Endothelial cell of umbilical vein (primary cell): ENCODE measurements at regions not wholly inside any gene's neighbourhood (a gene's known extent, or its start where the extent isn't known, plus 50 kb on each side); places are given as distances from the start of the nearest gene placed in this dataset.

Experiments
- BruUV-seq: library from RNA; stranded (reverse); fragments of 400-500 nt; replicated peaks from 2 replicates; lab custom pipeline; 2021; lab: Mats Ljungman, UMichigan
- CTCF ChIA-PET: fragments of 300-600, 350-600 bp; sonication (Branson Sonifier 250); formaldehyde crosslinking; loops from one replicate; lab custom pipeline; 2021; ENCODE audit warnings: antibody characterized with exemption, inconsistent platforms; lab: Charles Lee
- POLR2A ChIA-PET: fragments of 300-600, 350-600 bp; sonication (Branson Sonifier 250); formaldehyde crosslinking; loops from one replicate; lab custom pipeline; 2021; ENCODE audit warnings: antibody characterized with exemption, inconsistent platforms; lab: Charles Lee
- DNase-seq: peaks from one replicate; pipeline ENCODE4 v3.0.0-alpha.2; 2011; ENCODE audit warnings: low read depth, low spot score
- FAIRE-seq: peaks from 2 replicates; lab custom pipeline; 2011; peaks lifted over from hg19 to GRCh38; lab: Jason Lieb, UNC
- H2AFZ ChIP-seq: 2 replicates; pipeline ENCODE4 v1.6.0; 2012; ENCODE audit warnings: low read depth, low read length, control low read depth, inconsistent platforms
- H3K27ac ChIP-seq: 2 replicates; pipeline ENCODE4 v1.5.1; 2011; ENCODE audit warnings: low read depth, mild to moderate bottlenecking, control low read depth, low read length, moderate library complexity; ENCODE audit not compliant: insufficient read depth
- H3K27me3 ChIP-seq, 2 experiments: 2 replicates each; pipeline versions ENCODE4 v1.6.0 to v1.6.1; 2011; ENCODE audit warnings: low read length in 2 of 2, mixed read lengths in 1 of 2; ENCODE audit not compliant: control insufficient read depth in 2 of 2, insufficient read depth in 2 of 2
- H3K36me3 ChIP-seq, 2 experiments: 2 replicates in 1 of 2; 3 replicates in 1 of 2; pipeline ENCODE4 v1.5.1; 2011; ENCODE audit warnings: low read length in 2 of 2, mild to moderate bottlenecking in 1 of 2, moderate library complexity in 1 of 2; ENCODE audit not compliant: control insufficient read depth in 2 of 2, insufficient read depth in 2 of 2; ENCODE audit errors: extremely low read depth in 1 of 2
- H3K4me1 ChIP-seq: 3 replicates; pipeline ENCODE4 v1.5.1; 2011; ENCODE audit warnings: mild to moderate bottlenecking, low read length; ENCODE audit not compliant: control insufficient read depth, insufficient read depth; ENCODE audit errors: extremely low read depth
- H3K4me2 ChIP-seq: 2 replicates; pipeline ENCODE4 v1.6.1; 2011; ENCODE audit warnings: low read length, control low read depth, mixed read lengths; ENCODE audit not compliant: insufficient read depth
- H3K4me3 ChIP-seq, 3 experiments: fragments of 200-600 bp in 1 of 3; sonication (generic), shearing (Covaris generic) in 1 of 3; replicated peaks in 1 of 3; 2 replicates each; pipeline ENCODE4 v1.5.1; 2011 to 2016; ENCODE audit warnings: control low read depth in 3 of 3, low read length in 3 of 3, mild to moderate bottlenecking in 2 of 3, inconsistent platforms in 1 of 3, low read depth in 1 of 3, moderate library complexity in 1 of 3; ENCODE audit not compliant: insufficient read depth in 1 of 3
- H3K79me2 ChIP-seq: 2 replicates; pipeline ENCODE4 v1.6.0; 2012; ENCODE audit warnings: low read length, inconsistent platforms; ENCODE audit not compliant: control insufficient read depth, insufficient read depth
- H3K9ac ChIP-seq: replicated peaks from 2 replicates; pipeline ENCODE3; 2011; ENCODE audit warnings: low read length, control low read depth; ENCODE audit not compliant: insufficient read depth; ENCODE audit errors: extremely low read depth
- H3K9me1 ChIP-seq: replicated peaks from 3 replicates; pipeline ENCODE4 v1.6.0; 2011; ENCODE audit warnings: mild to moderate bottlenecking, low read length; ENCODE audit not compliant: control insufficient read depth, insufficient read depth; ENCODE audit errors: extremely low read depth
- H3K9me3 ChIP-seq: replicated peaks from 2 replicates; pipeline ENCODE4 v1.5.1; 2012; ENCODE audit warnings: low read length, inconsistent platforms; ENCODE audit not compliant: control insufficient read depth, insufficient read depth
- H4K20me1 ChIP-seq: replicated peaks from 2 replicates; pipeline ENCODE3; 2011; ENCODE audit warnings: mild to moderate bottlenecking, low read length; ENCODE audit not compliant: control insufficient read depth, insufficient read depth; ENCODE audit errors: extremely low read depth
- CTCF ChIP-seq, 2 donors: IDR thresholded peaks; 1 replicate in 1 of 2; 2 replicates in 1 of 2; pipeline ENCODE4 v1.5.1; 2011; ENCODE audit warnings: low read length in 2 of 2, mild to moderate bottlenecking in 2 of 2, moderate library complexity in 2 of 2, control low read depth in 1 of 2, inconsistent platforms in 1 of 2, low read depth in 1 of 2; ENCODE audit not compliant: insufficient read depth in 1 of 2; ENCODE audit errors: extremely low read depth in 1 of 2
- EZH2 ChIP-seq: IDR thresholded peaks from 2 replicates; pipeline ENCODE4 v1.6.1; 2012; ENCODE audit warnings: borderline replicate concordance, low read depth, mild to moderate bottlenecking, moderate library complexity, low read length, inconsistent platforms; ENCODE audit not compliant: severe bottlenecking
- GATA2 ChIP-seq: IDR thresholded peaks from 2 replicates; pipeline ENCODE4 v1.7.0; 2011; ENCODE audit warnings: low read depth, mild to moderate bottlenecking, moderate library complexity, mixed read lengths, low read length; ENCODE audit not compliant: insufficient read length, insufficient read depth
- JUN ChIP-seq: IDR thresholded peaks from 2 replicates; pipeline ENCODE4 v1.6.1; 2011; ENCODE audit warnings: borderline replicate concordance, low read depth; ENCODE audit not compliant: insufficient read length, insufficient read depth
- MYC ChIP-seq: IDR thresholded peaks from one replicate; pipeline ENCODE4 v1.6.1; 2011; ENCODE audit warnings: mild to moderate bottlenecking, low read depth, low read length
- POLR2A ChIP-seq: IDR thresholded peaks from 2 replicates; pipeline ENCODE4 v1.6.1; 2012; ENCODE audit warnings: low read depth, mild to moderate bottlenecking, control low read depth, low read length
- POLR2AphosphoS5 ChIP-seq: IDR thresholded peaks from 2 replicates; pipeline ENCODE4 v1.6.1; 2012; ENCODE audit warnings: low read depth, mild to moderate bottlenecking, control low read depth, low read length, moderate library complexity; ENCODE audit not compliant: insufficient read depth
- dilution Hi-C: fragments of 300-500 bp; cut with MboI; formaldehyde crosslinking; loops from one replicate; pipeline ENCODE4 v1.15.0; 2019; ENCODE audit warnings: low sequenced_read_pairs; ENCODE audit not compliant: extremely low pct_ligation_motif_present
- intact Hi-C: fragments of 100-400 bp; cut with micrococcal nuclease; formaldehyde crosslinking; loops from one replicate; pipeline ENCODE4 v1.10.0; 2022
- TF ChIP-seq, protein P1 (sequence below): IDR thresholded peaks from 2 replicates; pipeline ENCODE4 v1.6.1; 2011; ENCODE audit not compliant: insufficient read depth, insufficient read length

DNA sequence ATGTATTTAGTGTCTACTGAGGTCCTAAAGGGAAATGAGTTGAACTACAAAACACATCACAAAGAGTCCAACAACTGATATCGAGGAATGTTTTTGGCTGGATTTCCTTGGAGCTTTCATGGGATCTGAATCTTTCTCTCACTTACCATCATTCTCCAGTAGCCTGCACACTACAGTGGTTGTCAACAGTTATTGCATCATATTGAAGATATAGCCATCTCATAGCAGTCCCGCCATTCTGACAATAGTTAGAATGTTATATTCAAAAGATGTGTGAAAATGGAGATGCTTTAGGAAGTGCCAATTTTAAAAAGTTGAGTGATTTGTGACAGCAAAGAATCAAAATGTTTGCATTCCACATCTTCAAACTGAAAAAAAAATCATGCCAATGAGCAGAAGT lies 186.8 kb downstream of the DSC3 start:
- dilution Hi-C loops (no loop called here), intact Hi-C loops (no loop called here)
- Histone ChIP-seq H3K27me3 (no peaks in the 10 kb centered on the region), H3K4me3 (no peak overlapping the region), H2AFZ (no peak overlapping the region), H3K79me2 (no peaks in the 10 kb centered on the region), H3K9ac (no peak overlapping the region), H3K4me2 (no peak overlapping the region), H3K27ac (no peak overlapping the region), H3K9me3 (no peaks in the 10 kb centered on the region), H3K4me1 (no peaks in the 10 kb centered on the region), H3K36me3 (no peaks in the 10 kb centered on the region), H4K20me1 (no peaks in the 10 kb centered on the region), H3K9me1 (no peaks in the 10 kb centered on the region)
- no peak for FAIRE-seq
- no TSS peak for BruUV-seq
- POLR2A ChIA-PET = no interaction called here
- CTCF ChIA-PET = no interaction called here
- DNase-seq = no peak
- TF ChIP-seq GATA2 (no peak), POLR2AphosphoS5 (no peak), POLR2A (no peak), EZH2 (no peak), MYC (no peak), JUN (no peak), CTCF (IDR thresholded peaks at IDR 0.05; ENCODE audit: extremely low read depth in 1 of 2, insufficient read depth in 1 of 2, low read depth in 1 of 2, low read length in 2 of 2) (no peak)
- TF ChIP-seq, protein P1, sequence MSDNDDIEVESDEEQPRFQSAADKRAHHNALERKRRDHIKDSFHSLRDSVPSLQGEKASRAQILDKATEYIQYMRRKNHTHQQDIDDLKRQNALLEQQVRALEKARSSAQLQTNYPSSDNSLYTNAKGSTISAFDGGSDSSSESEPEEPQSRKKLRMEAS = no peak
